Peyer's patch (tissue), 4 donors: ENCODE measurements at regions not wholly inside any gene's neighbourhood (a gene's known extent, or its start where the extent isn't known, plus 50 kb on each side); places are given as distances from the start of the nearest gene placed in this dataset.

ENCODE experiments used
- DNase-seq, 3 donors: peaks; one replicate each; pipeline ENCODE4 v3.0.0-alpha.2; 2017 to 2019
- H3K27ac ChIP-seq, 4 donors: fragments of 200-600 bp; sonication (generic); one replicate each; pipeline ENCODE4 v1.5.1; 2016 to 2019
- H3K27me3 ChIP-seq, 2 donors: fragments of 200-600 bp; sonication (generic); one replicate each; pipeline ENCODE4 v1.5.1; 2019
- H3K36me3 ChIP-seq, 3 donors: fragments of 200-600 bp; sonication (generic); one replicate each; pipeline ENCODE4 v1.5.1; 2016 to 2019
- H3K4me1 ChIP-seq, 4 donors: fragments of 200-600 bp; sonication (generic); one replicate each; pipeline ENCODE4 v1.5.1; 2016 to 2019
- H3K4me3 ChIP-seq, 4 donors: fragments of 200-600 bp; sonication (generic); 1 replicate in 3 of 4; 2 replicates in 1 of 4; pipeline ENCODE4 v1.5.1; 2016 to 2019; ENCODE audit warnings: mild to moderate bottlenecking in 1 of 4
- H3K9me3 ChIP-seq, 4 donors: fragments of 200-600 bp; sonication (generic); one replicate each; pipeline ENCODE4 v1.5.1; 2016 to 2019; ENCODE audit warnings: mild to moderate bottlenecking in 1 of 4
- CTCF ChIP-seq, 6 experiments: fragments of 450-650 bp in 4 of 6; fragments of 200-600 bp in 2 of 6; sonication (generic) in 1 of 6; IDR thresholded peaks; one replicate each; pipeline ENCODE4 v1.5.1; 2017 to 2019; ENCODE audit warnings: antibody characterized with exemption in 6 of 6, mild to moderate bottlenecking in 3 of 6, moderate library complexity in 1 of 6
- POLR2A ChIP-seq, 2 donors: fragments of 450-650 bp; IDR thresholded peaks; one replicate each; pipeline ENCODE4 v1.5.1; 2017; ENCODE audit warnings: antibody characterized with exemption in 2 of 2, mild to moderate bottlenecking in 2 of 2, moderate library complexity in 2 of 2

- H3K27me3 ChIP-seq = no peaks in the 10 kb centered on the region
- peaks cover 0 to 6% (median 0%) of the 10 kb centered on the region in 4 donors for H3K4me1 ChIP-seq
- no peak for DNase-seq
- no peak overlapping the region for H3K4me3 ChIP-seq
- TF ChIP-seq CTCF (IDR thresholded peaks at IDR 0.05) (no peak), POLR2A (IDR thresholded peaks at IDR 0.05) (no peak)
- no peaks in the 10 kb centered on the region for H3K9me3 ChIP-seq
- H3K27ac ChIP-seq = no peak overlapping the region
- no peaks in the 10 kb centered on the region for H3K36me3 ChIP-seq
These were observed 221.0 kb downstream of the SHQ1 start for GRCh38 chr3:72627271-72627670.

- Histone ChIP-seq H3K9me3 (no peaks in the 10 kb centered on the region), H3K27me3 (no peaks in the 10 kb centered on the region), H3K27ac (no peak overlapping the region), H3K4me3 (no peak overlapping the region), H3K36me3 (no peaks in the 10 kb centered on the region), H3K4me1 (peaks cover 0 to 6% (median 0%) of the 10 kb centered on the region in 4 donors)
- DNase-seq = no peak
- no peak for TF ChIP-seq POLR2A (IDR thresholded peaks at IDR 0.05)
- TF ChIP-seq CTCF (IDR thresholded peaks at IDR 0.05) = no peak
These were observed 222.5 kb downstream of the SHQ1 start for GRCh38 chr3:72625602-72626337.

DNA sequence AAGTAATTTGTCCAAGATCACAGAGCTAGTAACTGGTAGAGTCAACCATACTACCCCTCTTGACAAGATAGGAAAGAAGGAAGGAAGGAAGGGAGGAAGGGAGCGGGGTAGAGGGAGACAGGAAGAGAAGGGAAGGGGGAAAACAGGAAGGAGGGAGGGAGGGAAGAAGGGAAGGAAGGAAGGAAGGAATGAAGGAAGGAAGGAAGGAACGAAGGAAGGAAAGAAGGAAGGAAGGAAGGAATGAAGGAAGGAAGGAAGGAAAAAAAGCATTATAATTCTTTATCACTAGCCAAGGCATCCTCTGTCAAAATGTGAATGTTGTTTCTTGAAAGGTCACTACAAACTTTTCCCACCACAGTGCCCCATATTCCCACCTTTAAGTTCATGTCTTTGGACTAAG, 223.6 kb downstream of the SHQ1 start:
- DNase-seq = no peak
- Histone ChIP-seq H3K27ac (no peak overlapping the region), H3K4me3 (no peak overlapping the region), H3K27me3 (no peaks in the 10 kb centered on the region), H3K9me3 (no peaks in the 10 kb centered on the region), H3K4me1 (peaks cover 0 to 6% (median 0%) of the 10 kb centered on the region in 4 donors), H3K36me3 (no peaks in the 10 kb centered on the region)
- no peak for TF ChIP-seq POLR2A (IDR thresholded peaks at IDR 0.05)
- TF ChIP-seq CTCF (IDR thresholded peaks at IDR 0.05) = no peak

- H3K9me3 ChIP-seq = no peaks in the 10 kb centered on the region
- H3K36me3 ChIP-seq = no peaks in the 10 kb centered on the region
- no peak for TF ChIP-seq POLR2A (IDR thresholded peaks at IDR 0.05)
- no peak for TF ChIP-seq CTCF (IDR thresholded peaks at IDR 0.05)
- H3K27ac ChIP-seq = no peak overlapping the region
- H3K4me3 ChIP-seq = no peak overlapping the region
- H3K4me1 ChIP-seq = no peaks in the 10 kb centered on the region
- H3K27me3 ChIP-seq = no peaks in the 10 kb centered on the region
- DNase-seq = no peak
These were observed 229.5 kb downstream of the SHQ1 start for GRCh38 chr3:72618739-72619138.

GRCh38 chr3:72617424-72618024, 230.7 kb downstream of the SHQ1 start:
- Histone ChIP-seq H3K4me3 (no peak overlapping the region), H3K27ac (no peak overlapping the region), H3K4me1 (no peaks in the 10 kb centered on the region), H3K36me3 (no peaks in the 10 kb centered on the region), H3K27me3 (no peaks in the 10 kb centered on the region), H3K9me3 (no peaks in the 10 kb centered on the region)
- DNase-seq = no peak
- TF ChIP-seq CTCF (IDR thresholded peaks at IDR 0.05) (no peak), POLR2A (IDR thresholded peaks at IDR 0.05) (no peak)
